CD4-positive, alpha-beta T cell treated with Interleukin-15 for 4 hours (primary cell): ENCODE measurements at regions not wholly inside any gene's neighbourhood (a gene's known extent, or its start where the extent isn't known, plus 50 kb on each side); places are given as distances from the start of the nearest gene placed in this dataset.
A peak's percentile ranks its signal among the peaks of the same experiment; 100 is the strongest.
"Not testable (repeated sequence)": the region's sequence is repeated elsewhere in the genome, so short reads cannot be mapped to it uniquely, and the experiment has no call there.

ENCODE experiments used
- DNase-seq: peaks from one replicate; pipeline ENCODE4 v3.0.0-alpha.2; 2020; ENCODE audit warnings: low spot score

DNA sequence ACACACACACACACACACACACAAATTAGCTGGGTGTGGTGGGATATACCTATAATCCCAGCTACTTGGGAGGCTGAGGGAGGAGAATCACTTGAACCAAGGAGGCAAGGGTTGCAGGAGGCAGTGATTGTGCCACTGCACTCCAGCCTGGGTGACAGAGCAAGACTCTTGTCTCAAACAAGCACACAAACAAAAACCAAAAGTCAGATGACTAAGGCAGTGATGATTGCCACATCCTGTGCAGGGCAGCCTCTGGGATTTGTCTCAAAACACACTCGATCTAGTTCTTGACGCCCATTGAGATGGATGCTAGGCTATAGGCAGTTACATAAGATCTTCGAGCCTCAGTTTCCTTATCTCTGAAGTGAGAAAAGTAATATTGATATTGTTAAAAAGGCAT lies 183.1 kb upstream of the NOTCH2NLA start:
- DNase-seq: peak; percentile 76

DNA sequence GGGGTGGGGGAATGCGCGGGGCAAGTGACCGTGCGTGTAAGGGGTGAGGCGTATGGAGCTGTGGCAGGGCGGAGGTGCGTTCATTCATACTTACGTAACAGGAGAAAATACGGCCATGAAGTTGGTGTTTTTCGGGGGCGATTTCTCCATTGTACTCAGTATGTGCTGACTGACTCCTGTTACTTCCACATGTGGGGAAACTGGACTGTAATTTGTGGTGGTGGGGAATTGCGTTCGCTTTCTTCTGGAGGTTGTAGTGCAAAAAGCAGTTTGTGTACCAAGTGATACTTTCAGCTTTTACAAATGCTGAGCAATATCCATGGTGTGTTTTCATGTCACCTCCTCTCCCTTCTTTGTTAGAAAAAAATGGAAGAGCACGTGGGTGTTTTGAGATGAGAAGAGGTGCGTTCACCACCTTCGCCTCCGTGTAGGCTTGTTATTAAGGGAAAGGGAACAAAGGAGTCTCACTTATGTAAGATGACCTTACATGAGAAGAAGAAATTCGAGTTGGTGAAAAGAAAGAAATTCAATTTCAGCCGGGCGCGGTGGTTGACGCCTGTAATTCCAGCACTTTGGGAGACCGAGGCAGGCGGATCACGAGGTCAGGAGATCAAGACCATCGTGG lies 181.1 kb upstream of the NOTCH2NLA start:
- peak; percentile 27 for DNase-seq

DNA sequence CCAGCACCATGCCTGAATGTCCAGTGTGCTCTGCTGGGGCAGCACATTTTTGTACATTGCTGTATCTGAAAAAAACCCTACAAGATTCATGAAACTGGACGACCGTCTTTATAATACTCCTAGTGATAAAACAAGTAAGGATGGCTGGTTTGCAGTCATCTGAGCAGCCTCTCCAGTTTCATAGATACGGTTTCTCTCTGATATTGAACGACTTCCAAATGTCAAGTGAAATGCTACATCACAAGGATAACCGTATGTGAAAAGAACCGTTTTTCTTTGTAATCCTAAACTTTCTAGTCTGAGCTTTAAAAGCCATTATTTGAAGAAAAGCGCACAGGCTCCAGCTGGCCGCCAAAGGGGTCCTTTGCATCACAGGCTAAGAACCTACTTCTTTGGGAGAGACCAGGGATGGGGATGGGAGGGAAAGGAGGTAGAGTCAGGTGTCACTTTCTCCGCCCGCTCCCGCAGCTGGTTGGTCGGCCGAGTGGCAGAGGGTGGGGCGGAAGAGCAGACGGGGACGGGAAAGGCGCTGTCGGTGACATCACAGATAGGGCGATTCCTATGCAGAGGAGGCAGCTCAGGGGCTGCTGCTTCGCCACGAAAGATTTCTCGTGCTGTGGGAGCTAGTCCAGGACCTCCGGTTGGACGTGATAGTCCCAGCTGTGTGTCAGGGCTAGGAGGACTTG lies 180.4 kb upstream of the NOTCH2NLA start:
- not testable (repeated sequence) for DNase-seq

DNA sequence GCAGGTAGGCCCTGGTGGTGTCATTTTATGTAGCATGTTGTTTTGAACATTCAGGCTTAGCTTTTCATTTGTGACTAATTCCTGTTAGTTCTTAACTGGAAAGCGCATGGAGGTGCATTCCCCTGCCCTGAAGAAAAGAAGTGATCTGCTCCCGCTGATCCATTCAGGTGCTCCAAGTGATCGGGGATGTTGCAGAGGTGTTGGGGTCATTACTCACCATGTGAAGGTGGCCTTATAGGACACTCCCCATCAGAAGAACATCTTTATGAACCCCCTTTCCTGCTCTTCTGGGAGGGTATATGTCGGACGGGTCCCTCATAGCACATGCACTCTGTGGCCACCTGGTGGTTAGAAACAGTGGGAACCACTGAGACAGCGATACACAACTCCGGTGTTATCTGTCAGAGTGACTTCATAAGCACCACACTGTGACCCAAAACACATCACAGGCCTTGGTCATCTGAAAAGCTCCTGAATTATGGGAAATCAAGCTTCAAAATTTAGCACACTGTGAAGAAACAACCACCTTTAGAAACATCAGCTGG lies 172.5 kb upstream of the NOTCH2NLA start:
- DNase-seq: peak; percentile 40

DNA sequence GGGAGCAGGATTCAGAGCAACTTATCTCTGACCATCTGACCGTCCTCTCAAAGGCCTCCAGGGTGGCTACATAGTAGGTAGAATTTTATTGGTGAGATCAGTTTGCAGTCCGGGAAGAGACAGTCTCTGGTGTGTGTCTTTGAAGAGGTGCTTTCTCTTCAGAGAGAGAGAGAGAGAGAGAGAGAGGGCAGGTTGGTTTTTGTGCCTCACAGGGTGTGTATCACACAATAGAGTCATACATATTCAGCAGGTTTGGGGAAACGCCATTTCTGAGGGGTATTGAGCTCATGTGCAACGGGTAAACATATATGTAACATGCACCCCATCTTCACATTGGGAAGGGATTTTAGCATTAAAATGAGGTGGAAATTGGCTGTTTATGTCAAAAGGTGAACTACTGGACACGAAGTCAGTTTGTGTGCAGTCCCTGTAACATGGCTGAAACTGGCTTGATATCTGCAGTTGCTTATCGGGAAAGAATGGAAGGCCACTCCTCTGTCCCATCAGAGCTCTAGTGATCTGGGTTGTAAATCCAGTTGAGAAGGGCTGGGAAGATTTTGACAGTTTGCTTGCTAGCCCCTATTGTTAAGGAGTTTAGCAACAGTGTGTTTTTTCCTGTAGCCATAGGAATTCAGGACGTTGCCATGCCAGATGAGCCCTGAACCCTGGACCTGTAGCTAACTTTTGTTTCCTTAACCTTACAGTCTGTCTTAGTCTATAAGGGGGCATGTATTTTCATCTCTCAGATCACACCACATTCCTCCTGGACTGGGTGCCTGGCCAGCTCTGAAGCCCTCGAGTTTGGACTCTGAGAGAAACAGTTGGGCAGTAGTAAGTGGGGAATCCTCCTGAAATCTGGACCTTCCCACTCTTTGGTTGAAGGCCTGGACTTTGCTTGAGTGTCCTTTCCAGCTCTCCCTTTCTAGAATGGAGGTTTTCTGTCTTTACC lies 171.6 kb upstream of the NOTCH2NLA start:
- DNase-seq: peak; percentile 49

DNA sequence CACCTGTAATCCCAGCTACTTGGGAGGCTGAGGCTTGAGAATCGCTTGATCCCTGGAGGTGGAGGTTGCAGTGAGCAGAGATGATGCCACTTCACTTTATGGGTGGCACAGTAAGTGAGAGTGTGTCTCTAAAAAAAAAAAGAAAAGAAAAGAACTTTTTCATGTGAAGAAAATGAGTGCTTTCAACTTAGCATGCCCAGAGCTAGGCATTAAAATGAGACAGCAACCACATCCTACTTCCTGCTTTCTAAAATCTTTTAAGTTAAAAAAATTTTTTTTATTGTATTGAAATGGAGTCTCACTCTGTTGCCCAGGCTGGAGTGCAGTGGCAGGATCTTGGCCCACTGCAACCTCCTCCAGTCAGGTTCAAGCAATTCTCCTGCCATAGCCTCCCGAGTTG lies 170.4 kb upstream of the NOTCH2NLA start:
- DNase-seq: not testable (repeated sequence)

DNA sequence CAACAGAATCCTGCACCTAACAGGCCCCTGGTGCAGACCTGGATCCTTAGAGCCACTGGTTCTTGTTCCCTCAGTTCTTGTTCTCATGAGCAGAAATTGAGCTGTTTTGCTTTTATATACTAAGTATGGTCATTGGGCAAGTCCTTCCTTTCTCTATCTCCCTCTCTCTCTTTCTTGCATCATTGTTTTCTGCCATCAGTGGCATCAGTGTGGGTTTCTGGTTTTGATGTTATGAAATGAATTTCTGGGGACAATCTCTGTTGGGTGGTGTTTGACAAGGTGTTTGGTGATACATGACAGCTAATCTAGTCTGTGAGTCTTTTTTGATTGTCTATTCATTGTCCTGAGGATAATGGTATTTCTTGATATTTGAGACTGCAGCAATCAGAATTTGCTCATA lies 168.0 kb upstream of the NOTCH2NLA start:
- not testable (repeated sequence) for DNase-seq

DNA sequence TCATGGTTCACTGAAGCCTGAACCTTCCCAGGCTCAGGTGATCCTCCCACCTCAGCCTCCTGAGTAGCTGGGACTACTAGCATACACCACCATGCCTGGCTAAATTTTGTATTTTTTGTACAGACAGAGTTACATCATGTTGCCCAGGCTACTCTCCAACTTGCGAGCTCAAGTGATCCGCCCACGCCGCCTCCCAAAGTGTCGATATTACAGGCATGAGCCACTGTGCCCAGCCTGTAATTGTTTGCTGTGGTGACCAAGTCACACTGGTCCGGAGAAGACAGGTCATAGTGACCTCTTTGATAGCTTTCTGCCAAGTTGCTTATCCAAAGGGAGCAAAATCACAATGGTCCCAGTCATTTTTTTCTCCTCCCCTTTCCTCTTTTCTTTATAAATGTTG lies 167.4 kb upstream of the NOTCH2NLA start:
- DNase-seq: not testable (repeated sequence)

DNA sequence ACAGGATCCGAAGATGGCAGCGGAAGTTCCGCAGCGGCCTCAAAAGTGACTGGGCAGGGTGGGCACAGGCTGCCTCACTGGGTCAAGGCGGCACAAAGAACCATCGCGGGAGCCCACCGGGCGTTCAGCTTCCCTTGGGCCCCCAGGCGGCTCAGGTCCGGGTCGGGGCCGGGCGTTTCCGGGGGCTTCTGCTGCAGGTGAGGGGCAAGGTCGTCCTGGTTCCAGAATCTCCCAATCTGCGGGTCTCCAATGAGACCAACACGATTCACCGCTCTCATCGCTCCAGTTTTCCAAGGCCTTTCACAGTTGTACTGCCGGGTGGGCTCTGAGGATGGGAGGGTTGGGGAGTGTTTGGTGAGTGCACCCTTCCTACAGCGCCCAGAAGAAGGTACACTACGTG lies 165.0 kb upstream of the NOTCH2NLA start:
- DNase-seq: not testable (repeated sequence)

DNA sequence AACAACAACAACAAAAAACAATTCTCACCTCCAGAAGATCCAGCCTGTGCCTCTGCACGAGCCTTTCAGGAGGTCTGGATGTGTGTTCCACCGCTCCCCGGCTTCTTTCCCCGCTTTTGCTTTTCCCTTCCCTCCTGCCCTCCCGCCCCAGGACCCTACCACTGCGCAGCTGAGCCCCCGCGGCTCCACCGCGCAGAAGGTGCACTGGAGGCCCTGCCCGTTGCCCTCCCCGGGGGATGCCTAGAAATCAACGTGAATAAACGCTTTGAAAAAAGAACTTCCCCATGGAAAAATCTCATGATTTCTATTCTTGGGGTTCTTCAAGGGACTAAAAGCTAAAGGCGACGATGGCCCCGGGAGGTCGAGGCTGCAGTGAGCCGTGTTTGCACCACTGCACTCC lies 164.3 kb upstream of the NOTCH2NLA start:
- not testable (repeated sequence) for DNase-seq

DNA sequence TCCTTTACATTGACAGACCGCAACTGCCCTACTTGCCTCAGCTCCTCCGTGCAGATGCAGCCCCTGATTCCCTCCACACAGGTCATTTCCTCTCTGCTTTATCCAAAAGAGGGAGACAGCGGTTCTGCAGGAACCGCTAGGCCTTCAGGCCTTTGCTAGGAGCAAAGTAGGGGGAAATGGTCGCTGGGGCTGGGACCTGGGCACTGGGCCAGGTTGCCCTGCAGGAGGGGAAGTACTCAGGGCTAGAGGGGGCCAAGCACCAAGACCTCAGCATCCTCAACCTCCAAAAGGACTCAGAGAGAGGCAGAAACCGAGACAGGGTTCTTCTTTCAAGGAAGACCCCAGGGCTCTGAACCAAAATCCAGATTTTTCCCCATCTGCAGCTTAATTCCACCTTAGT lies 160.4 kb upstream of the NOTCH2NLA start:
- DNase-seq: not testable (repeated sequence)

DNA sequence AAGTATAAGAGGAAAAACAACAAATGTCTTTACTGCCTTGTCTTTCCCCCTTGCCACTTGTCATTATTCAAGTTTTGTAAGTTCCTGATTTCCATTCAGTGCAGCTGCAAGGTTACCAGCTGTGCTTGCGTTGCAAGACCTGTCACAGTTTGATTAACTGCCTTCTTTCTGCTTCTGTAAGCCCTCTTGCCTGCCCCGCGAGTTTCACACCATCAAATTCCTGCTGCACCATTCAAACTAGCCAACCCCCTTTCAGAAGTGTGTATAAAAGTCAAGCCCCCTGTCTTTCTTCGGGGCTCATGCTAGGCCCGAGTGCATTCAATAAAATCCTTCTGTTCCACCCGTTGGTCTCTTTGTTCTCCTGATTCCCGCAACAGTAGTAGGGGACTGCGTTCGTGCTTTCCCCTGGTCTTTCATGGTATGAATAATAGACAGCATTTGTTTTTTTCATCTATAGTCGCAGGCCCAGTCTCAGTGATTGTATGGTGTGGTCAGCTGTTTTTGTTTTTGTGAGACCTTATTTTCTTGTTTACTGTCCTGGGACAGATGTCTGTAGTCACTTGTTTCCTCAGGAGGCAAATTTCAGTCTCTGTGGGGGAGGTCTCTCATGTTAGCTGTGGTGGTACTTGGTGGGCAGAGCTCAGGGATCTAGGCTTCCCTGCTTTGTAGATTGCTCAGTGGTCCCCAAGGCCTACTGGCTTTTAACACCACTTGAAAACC lies 159.1 kb upstream of the NOTCH2NLA start:
- not testable (repeated sequence) for DNase-seq

DNA sequence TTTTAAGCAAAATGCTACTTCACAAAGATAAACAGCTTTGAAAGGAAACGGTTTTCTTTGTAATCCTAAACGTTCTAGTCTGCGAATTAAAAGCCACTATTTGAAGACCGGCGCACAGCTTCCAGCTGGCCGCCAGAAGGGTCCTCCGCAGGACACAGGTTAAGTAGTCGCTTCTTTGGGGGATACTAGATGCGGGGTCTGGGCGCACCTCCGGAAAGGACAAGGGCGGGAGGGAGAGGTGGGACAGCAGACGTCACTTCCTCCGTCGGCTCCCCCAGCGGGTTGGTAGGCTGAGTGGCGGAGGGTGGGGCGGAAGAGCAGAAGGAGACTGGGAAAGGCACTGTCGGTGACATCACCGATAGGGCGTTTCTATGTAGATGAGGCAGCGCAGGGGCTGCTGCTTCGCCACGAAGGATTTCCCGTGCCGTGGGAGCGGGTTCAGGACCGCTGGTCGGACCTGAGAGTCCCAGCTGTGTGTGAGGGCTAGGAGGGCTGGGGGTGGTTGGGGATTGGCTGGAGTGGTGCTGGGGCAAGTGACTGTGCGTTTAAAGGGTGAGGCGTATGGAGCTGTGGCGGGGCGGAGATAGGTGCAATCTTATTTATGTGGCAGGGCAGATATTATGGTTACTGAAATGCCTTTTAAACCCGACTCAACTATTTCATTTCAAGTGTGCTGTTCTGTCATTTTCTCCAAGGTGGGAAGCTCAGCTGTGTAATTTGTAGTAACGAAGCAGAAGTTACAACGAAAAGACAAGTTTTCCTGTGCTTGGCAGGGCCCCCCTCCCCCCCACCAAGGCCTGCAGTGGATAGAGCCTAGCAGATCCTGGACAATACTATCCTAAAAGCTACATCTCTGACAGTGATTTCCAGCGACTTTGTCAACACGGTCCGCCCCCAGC lies 158.3 kb upstream of the NOTCH2NLA start:
- DNase-seq: peak; percentile 70

DNA sequence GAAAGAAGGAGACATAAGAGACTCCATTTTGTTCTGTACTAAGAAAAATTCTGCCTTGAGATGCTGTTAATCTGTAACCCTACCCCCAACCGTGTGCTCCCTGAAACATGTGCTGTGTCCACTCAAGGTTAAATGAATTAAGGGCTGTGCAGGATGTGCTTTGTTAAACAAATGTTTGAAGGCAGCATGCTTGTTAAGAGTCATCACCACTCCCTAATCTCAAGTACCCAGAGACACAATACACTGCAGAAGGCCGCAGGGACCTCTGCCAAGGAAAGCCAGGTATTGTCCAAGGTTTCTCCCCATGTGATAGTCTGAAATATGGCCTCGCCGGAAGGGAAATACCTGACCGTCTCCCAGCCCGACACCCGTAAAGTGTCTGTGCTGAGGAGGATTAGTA lies 152.4 kb upstream of the NOTCH2NLA start:
- not testable (repeated sequence) for DNase-seq

DNA sequence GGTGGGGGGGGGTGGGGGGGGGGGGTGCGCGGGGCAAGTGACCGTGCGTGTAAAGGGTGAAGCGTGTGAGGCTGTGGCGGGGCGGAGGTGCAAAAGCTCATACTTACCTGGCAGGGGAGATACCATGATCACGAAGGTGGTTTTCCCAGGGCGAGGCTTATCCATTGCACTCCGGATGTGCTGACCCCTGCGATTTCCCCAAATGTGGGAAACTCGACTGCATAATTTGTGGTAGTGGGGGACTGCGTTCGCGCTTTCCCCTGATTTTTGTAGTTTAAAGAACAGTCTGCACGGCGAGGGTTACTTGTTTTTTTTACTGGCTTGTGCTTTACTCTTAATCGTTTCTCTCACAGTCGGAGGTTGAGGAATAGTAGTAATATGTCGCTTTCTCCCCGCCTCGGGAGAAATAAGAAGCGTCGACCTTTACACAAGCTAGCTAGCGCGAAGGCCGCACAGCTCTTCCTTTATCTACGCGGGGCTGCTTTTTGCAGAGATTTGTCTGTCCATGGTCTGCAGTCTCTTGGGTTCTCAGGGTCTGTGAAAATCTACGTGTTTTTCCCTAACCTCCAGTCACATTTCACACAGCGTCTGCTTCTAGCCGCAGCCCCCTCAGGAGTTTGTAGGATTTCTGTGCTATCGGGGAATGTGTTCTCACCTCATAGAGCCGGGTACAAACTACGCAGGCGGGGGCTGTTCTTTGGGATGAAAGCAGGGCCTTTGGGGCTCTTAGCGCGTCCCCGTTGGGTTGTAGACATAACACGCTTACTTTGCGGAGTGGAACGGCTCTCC lies 148.1 kb upstream of the NOTCH2NLA start:
- DNase-seq: peak; percentile 88

DNA sequence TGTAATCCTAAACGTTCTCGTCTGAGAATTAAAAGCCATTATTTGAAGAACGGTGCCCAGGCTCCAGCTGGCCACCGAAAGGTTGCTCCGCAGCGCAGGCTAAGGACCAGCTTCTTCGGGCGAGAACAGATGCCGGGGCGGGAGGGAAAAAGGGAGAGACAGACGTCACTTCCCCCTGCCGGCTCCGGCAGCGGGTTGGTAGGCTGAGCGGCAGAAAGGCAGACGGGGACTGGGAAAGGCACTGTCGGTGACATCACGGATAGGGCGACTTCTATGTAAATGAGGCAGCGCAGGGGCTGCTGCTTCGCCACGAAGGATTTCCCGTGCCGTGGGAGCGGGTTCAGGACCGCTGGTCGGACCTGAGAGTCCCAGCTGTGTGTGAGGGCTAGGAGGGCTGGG lies 147.5 kb upstream of the NOTCH2NLA start:
- peak; percentile 88 for DNase-seq

DNA sequence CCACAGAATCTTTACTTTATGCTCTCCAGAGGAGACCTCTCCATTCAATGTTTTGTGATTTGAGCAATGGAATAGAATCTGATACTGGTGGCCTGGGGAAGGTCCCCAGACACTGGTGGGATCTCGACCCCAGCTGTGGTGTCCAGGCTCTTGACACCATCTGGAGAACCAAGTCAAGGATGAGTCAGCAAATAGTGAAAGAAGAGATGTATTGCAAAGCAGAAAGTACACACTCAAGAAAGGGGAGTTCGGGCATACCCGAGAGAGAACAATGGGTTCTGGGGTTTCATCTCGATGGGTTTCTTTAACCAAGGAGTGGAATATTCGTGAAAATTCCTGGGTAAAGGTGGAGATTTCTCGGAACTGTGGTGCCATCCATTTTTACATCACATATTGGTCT lies 146.3 kb upstream of the NOTCH2NLA start:
- DNase-seq: not testable (repeated sequence)

DNA sequence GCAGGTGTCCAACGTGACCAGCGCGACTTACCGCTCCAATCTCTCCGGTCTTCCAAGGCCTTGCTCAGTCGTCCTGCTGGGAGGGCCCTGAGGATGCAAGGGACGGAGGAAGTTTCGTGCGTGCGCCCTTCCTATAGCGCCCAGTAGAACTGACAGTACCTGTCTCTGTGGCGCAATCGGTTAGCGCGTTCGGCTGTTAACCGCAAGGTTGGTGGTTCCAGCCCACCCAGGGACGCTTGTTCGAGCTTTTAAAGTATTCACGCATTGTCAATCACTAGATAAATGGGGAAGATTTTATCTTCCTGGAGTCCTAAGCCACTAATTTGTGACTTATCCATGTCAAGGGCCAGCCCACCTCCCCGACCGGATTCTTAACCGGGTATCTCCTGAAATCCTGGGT lies 141.1 kb upstream of the NOTCH2NLA start:
- DNase-seq: peak; percentile 45

DNA sequence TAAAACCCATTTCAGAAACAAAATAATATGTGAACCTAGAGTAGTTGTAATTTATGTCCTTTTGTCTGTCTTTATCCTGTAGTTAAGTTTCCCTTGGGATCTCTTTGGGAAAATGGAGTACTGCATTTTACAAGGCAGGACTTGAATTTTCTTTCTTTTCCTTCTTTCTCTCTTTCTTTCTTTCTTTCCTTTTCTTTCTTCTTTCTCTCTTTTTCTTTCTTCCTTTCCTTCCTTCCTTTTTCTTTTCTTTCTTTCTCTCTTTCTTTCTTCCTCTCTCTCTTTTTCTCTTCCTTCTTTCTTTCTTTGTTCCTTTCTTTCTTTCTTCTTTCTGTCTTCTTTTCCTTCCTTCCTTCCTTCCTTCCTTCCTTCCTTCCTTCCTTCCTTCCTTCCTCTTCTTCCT lies 126.6 kb upstream of the NOTCH2NLA start:
- not testable (repeated sequence) for DNase-seq

DNA sequence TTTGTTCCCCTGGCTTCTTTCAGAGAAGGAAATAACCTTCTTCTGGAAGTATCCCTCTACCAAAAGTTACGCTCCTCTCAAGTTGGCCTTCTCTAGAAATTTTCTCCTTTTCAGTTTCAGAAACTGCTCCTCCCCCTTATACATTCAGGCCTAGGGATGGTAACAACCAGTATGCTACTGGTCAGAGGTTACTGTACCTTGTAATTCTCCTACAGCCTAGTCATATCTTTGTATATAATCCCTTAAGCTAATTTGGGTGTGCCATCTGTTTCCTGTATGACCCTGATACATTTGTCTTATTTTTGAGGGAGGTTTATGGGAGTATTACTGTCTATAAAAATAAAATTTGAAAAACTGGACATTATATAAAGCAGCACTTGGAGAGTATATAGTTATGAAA lies 98.0 kb upstream of the NOTCH2NLA start:
- DNase-seq: not testable (repeated sequence)
